ENCODE measurements at regions not wholly inside any gene's neighbourhood (a gene's known extent, or its start where the extent isn't known, plus 50 kb on each side); places are given as distances from the start of the nearest gene placed in this dataset.

GRCh38 chr10:65496541-65496940, 1429.3 kb upstream of the LRRTM3 start:
- H3K36me3 ChIP-seq (ENCODE audit: control insufficient read depth in 2 of 2, insufficient read depth in 2 of 2, low read length in 1 of 2) = no peaks in the 10 kb centered on the region
- no peak overlapping the region for H3K27ac ChIP-seq (ENCODE audit: low read depth in 2 of 2, low read length in 1 of 2)
- H3K9me3 ChIP-seq (ENCODE audit: control insufficient read depth in 2 of 2, insufficient read depth in 1 of 2, low read depth in 1 of 2, low read length in 1 of 2) = peaks cover 0 to 3% of the 10 kb centered on the region in 2 donors
- no peaks in the 10 kb centered on the region for H3K4me1 ChIP-seq (ENCODE audit: control insufficient read depth in 2 of 2, insufficient read depth in 2 of 2, low read length in 1 of 2)
- WGBS, 2 donors = 68 to 76% methylated on average over 5 of the region's 5 CpGs
- no peak overlapping the region for H3K4me3 ChIP-seq (ENCODE audit: low read depth in 1 of 2, low read length in 2 of 2)
- no peaks in the 10 kb centered on the region for H3K27me3 ChIP-seq (ENCODE audit: control insufficient read depth in 1 of 2, insufficient read depth in 2 of 2, low read length in 2 of 2)

GRCh38 chr10:65497837-65498236, 1428.0 kb upstream of the LRRTM3 start:
- H3K9me3 ChIP-seq (ENCODE audit: control insufficient read depth in 2 of 2, insufficient read depth in 1 of 2, low read depth in 1 of 2, low read length in 1 of 2) = peaks cover 0 to 3% of the 10 kb centered on the region in 2 donors
- H3K36me3 ChIP-seq (ENCODE audit: control insufficient read depth in 2 of 2, insufficient read depth in 2 of 2, low read length in 1 of 2) = no peaks in the 10 kb centered on the region
- H3K27ac ChIP-seq (ENCODE audit: low read depth in 2 of 2, low read length in 1 of 2) = no peak overlapping the region
- no peaks in the 10 kb centered on the region for H3K4me1 ChIP-seq (ENCODE audit: control insufficient read depth in 2 of 2, insufficient read depth in 2 of 2, low read length in 1 of 2)
- no peak overlapping the region for H3K4me3 ChIP-seq (ENCODE audit: low read depth in 1 of 2, low read length in 2 of 2)
- no peaks in the 10 kb centered on the region for H3K27me3 ChIP-seq (ENCODE audit: control insufficient read depth in 1 of 2, insufficient read depth in 2 of 2, low read length in 2 of 2)

GRCh38 chr10:65500716-65501115, 1425.1 kb upstream of the LRRTM3 start:
- H3K27ac ChIP-seq (ENCODE audit: low read depth in 2 of 2, low read length in 1 of 2) = no peak overlapping the region

GRCh38 chr10:65501259-65501658, 1424.6 kb upstream of the LRRTM3 start:
- Histone ChIP-seq H3K9me3 (ENCODE audit: control insufficient read depth in 2 of 2, insufficient read depth in 1 of 2, low read depth in 1 of 2, low read length in 1 of 2) (no peaks in the 10 kb centered on the region), H3K36me3 (ENCODE audit: control insufficient read depth in 2 of 2, insufficient read depth in 2 of 2, low read length in 1 of 2) (no peaks in the 10 kb centered on the region), H3K4me1 (ENCODE audit: control insufficient read depth in 2 of 2, insufficient read depth in 2 of 2, low read length in 1 of 2) (no peaks in the 10 kb centered on the region), H3K27ac (ENCODE audit: low read depth in 2 of 2, low read length in 1 of 2) (no peak overlapping the region), H3K4me3 (ENCODE audit: low read depth in 1 of 2, low read length in 2 of 2) (no peak overlapping the region), H3K27me3 (ENCODE audit: control insufficient read depth in 1 of 2, insufficient read depth in 2 of 2, low read length in 2 of 2) (no peaks in the 10 kb centered on the region)
- 59 to 60% methylated on average over 3 of the region's 3 CpGs for WGBS, 2 donors

More at GRCh38 chr10:65500716-65501115, 1425.1 kb upstream of the LRRTM3 start:
- no peaks in the 10 kb centered on the region for H3K9me3 ChIP-seq (ENCODE audit: control insufficient read depth in 2 of 2, insufficient read depth in 1 of 2, low read depth in 1 of 2, low read length in 1 of 2)
- H3K4me1 ChIP-seq (ENCODE audit: control insufficient read depth in 2 of 2, insufficient read depth in 2 of 2, low read length in 1 of 2) = no peaks in the 10 kb centered on the region
- 79 to 88% methylated on average over 1 of the region's 1 CpG for WGBS, 2 donors
- no peaks in the 10 kb centered on the region for H3K27me3 ChIP-seq (ENCODE audit: control insufficient read depth in 1 of 2, insufficient read depth in 2 of 2, low read length in 2 of 2)
- H3K36me3 ChIP-seq (ENCODE audit: control insufficient read depth in 2 of 2, insufficient read depth in 2 of 2, low read length in 1 of 2) = no peaks in the 10 kb centered on the region
- H3K4me3 ChIP-seq (ENCODE audit: low read depth in 1 of 2, low read length in 2 of 2) = no peak overlapping the region

- 77 to 82% methylated on average over 4 of the region's 4 CpGs for WGBS, 2 donors
- H3K27ac ChIP-seq (ENCODE audit: low read depth in 2 of 2, low read length in 1 of 2) = no peak overlapping the region
- H3K9me3 ChIP-seq (ENCODE audit: control insufficient read depth in 2 of 2, insufficient read depth in 1 of 2, low read depth in 1 of 2, low read length in 1 of 2) = no peaks in the 10 kb centered on the region
- no peaks in the 10 kb centered on the region for H3K4me1 ChIP-seq (ENCODE audit: control insufficient read depth in 2 of 2, insufficient read depth in 2 of 2, low read length in 1 of 2)
- no peaks in the 10 kb centered on the region for H3K27me3 ChIP-seq (ENCODE audit: control insufficient read depth in 1 of 2, insufficient read depth in 2 of 2, low read length in 2 of 2)
- H3K4me3 ChIP-seq (ENCODE audit: low read depth in 1 of 2, low read length in 2 of 2) = no peak overlapping the region
- H3K36me3 ChIP-seq (ENCODE audit: control insufficient read depth in 2 of 2, insufficient read depth in 2 of 2, low read length in 1 of 2) = no peaks in the 10 kb centered on the region
Measured at GRCh38 chr10:65518379-65518778, 1407.5 kb upstream of the LRRTM3 start.

- no peaks in the 10 kb centered on the region for H3K4me1 ChIP-seq (ENCODE audit: control insufficient read depth in 2 of 2, insufficient read depth in 2 of 2, low read length in 1 of 2)
- no peaks in the 10 kb centered on the region for H3K27me3 ChIP-seq (ENCODE audit: control insufficient read depth in 1 of 2, insufficient read depth in 2 of 2, low read length in 2 of 2)
- H3K36me3 ChIP-seq (ENCODE audit: control insufficient read depth in 2 of 2, insufficient read depth in 2 of 2, low read length in 1 of 2) = no peaks in the 10 kb centered on the region
- H3K4me3 ChIP-seq (ENCODE audit: low read depth in 1 of 2, low read length in 2 of 2) = no peak overlapping the region
- H3K9me3 ChIP-seq (ENCODE audit: control insufficient read depth in 2 of 2, insufficient read depth in 1 of 2, low read depth in 1 of 2, low read length in 1 of 2) = no peaks in the 10 kb centered on the region
- 45 to 61% methylated on average over 1 of the region's 1 CpG for WGBS, 2 donors
- H3K27ac ChIP-seq (ENCODE audit: low read depth in 2 of 2, low read length in 1 of 2) = no peak overlapping the region
Measured at GRCh38 chr10:65528986-65529385, 1396.8 kb upstream of the LRRTM3 start.

GRCh38 chr10:65531545-65531944, 1394.3 kb upstream of the LRRTM3 start:
- Histone ChIP-seq H3K4me1 (ENCODE audit: control insufficient read depth in 2 of 2, insufficient read depth in 2 of 2, low read length in 1 of 2) (no peaks in the 10 kb centered on the region), H3K27ac (ENCODE audit: low read depth in 2 of 2, low read length in 1 of 2) (no peak overlapping the region), H3K9me3 (ENCODE audit: control insufficient read depth in 2 of 2, insufficient read depth in 1 of 2, low read depth in 1 of 2, low read length in 1 of 2) (no peaks in the 10 kb centered on the region), H3K36me3 (ENCODE audit: control insufficient read depth in 2 of 2, insufficient read depth in 2 of 2, low read length in 1 of 2) (no peaks in the 10 kb centered on the region), H3K27me3 (ENCODE audit: control insufficient read depth in 1 of 2, insufficient read depth in 2 of 2, low read length in 2 of 2) (no peaks in the 10 kb centered on the region), H3K4me3 (ENCODE audit: low read depth in 1 of 2, low read length in 2 of 2) (no peak overlapping the region)
- 87 to 91% methylated on average over 5 of the region's 5 CpGs for WGBS, 2 donors

- Histone ChIP-seq H3K4me3 (ENCODE audit: low read depth in 1 of 2, low read length in 2 of 2) (no peak overlapping the region), H3K4me1 (ENCODE audit: control insufficient read depth in 2 of 2, insufficient read depth in 2 of 2, low read length in 1 of 2) (no peaks in the 10 kb centered on the region), H3K27ac (ENCODE audit: low read depth in 2 of 2, low read length in 1 of 2) (no peak overlapping the region), H3K36me3 (ENCODE audit: control insufficient read depth in 2 of 2, insufficient read depth in 2 of 2, low read length in 1 of 2) (no peaks in the 10 kb centered on the region), H3K27me3 (ENCODE audit: control insufficient read depth in 1 of 2, insufficient read depth in 2 of 2, low read length in 2 of 2) (no peaks in the 10 kb centered on the region), H3K9me3 (ENCODE audit: control insufficient read depth in 2 of 2, insufficient read depth in 1 of 2, low read depth in 1 of 2, low read length in 1 of 2) (no peaks in the 10 kb centered on the region)
- 87 to 88% methylated on average over 2 of the region's 2 CpGs for WGBS, 2 donors
Measured at GRCh38 chr10:65534771-65535170, 1391.1 kb upstream of the LRRTM3 start.

GRCh38 chr10:65544756-65545155, 1381.1 kb upstream of the LRRTM3 start:
- WGBS, 2 donors = 60 to 61% methylated on average over 1 of the region's 1 CpG
- no peaks in the 10 kb centered on the region for H3K27me3 ChIP-seq (ENCODE audit: control insufficient read depth in 1 of 2, insufficient read depth in 2 of 2, low read length in 2 of 2)
- H3K27ac ChIP-seq (ENCODE audit: low read depth in 2 of 2, low read length in 1 of 2) = no peak overlapping the region

GRCh38 chr10:65548001-65548400, 1377.8 kb upstream of the LRRTM3 start:
- 64 to 74% methylated on average over 3 of the region's 3 CpGs for WGBS, 2 donors
- no peak overlapping the region for H3K4me3 ChIP-seq (ENCODE audit: low read depth in 1 of 2, low read length in 2 of 2)
- no peaks in the 10 kb centered on the region for H3K36me3 ChIP-seq (ENCODE audit: control insufficient read depth in 2 of 2, insufficient read depth in 2 of 2, low read length in 1 of 2)
- H3K9me3 ChIP-seq (ENCODE audit: control insufficient read depth in 2 of 2, insufficient read depth in 1 of 2, low read depth in 1 of 2, low read length in 1 of 2) = no peaks in the 10 kb centered on the region
- no peak overlapping the region for H3K27ac ChIP-seq (ENCODE audit: low read depth in 2 of 2, low read length in 1 of 2)
- H3K4me1 ChIP-seq (ENCODE audit: control insufficient read depth in 2 of 2, insufficient read depth in 2 of 2, low read length in 1 of 2) = no peaks in the 10 kb centered on the region
- H3K27me3 ChIP-seq (ENCODE audit: control insufficient read depth in 1 of 2, insufficient read depth in 2 of 2, low read length in 2 of 2) = no peaks in the 10 kb centered on the region

More at GRCh38 chr10:65544756-65545155, 1381.1 kb upstream of the LRRTM3 start:
- Histone ChIP-seq H3K9me3 (ENCODE audit: control insufficient read depth in 2 of 2, insufficient read depth in 1 of 2, low read depth in 1 of 2, low read length in 1 of 2) (no peaks in the 10 kb centered on the region), H3K36me3 (ENCODE audit: control insufficient read depth in 2 of 2, insufficient read depth in 2 of 2, low read length in 1 of 2) (no peaks in the 10 kb centered on the region), H3K4me1 (ENCODE audit: control insufficient read depth in 2 of 2, insufficient read depth in 2 of 2, low read length in 1 of 2) (no peaks in the 10 kb centered on the region), H3K4me3 (ENCODE audit: low read depth in 1 of 2, low read length in 2 of 2) (no peak overlapping the region)

Data from esophagus (tissue), 2 donors.